HFF-Myc (cell line): ENCODE measurements at regions not wholly inside any gene's neighbourhood (a gene's known extent, or its start where the extent isn't known, plus 50 kb on each side); places are given as distances from the start of the nearest gene placed in this dataset.

Experiments used
- DNase-seq: peaks from one replicate; pipeline ENCODE4 v3.0.0-alpha.2; 2011; ENCODE audit warnings: low read depth; ENCODE audit errors: extremely low read depth
- H3K4me3 ChIP-seq: replicated peaks from 2 replicates; pipeline ENCODE4 v1.5.1; 2011; ENCODE audit warnings: low read depth, mild to moderate bottlenecking, control low read depth, low read length
- CTCF ChIP-seq: IDR thresholded peaks from 2 replicates; pipeline ENCODE4 v1.5.1; 2012; ENCODE audit warnings: mild to moderate bottlenecking, low read depth, low read length, control low read depth; ENCODE audit errors: missing control alignments

- DNase-seq = no peak
These were observed 60.4 kb upstream of the POLG start for GRCh38 chr15:89395031-89395430.

GRCh38 chr15:89393056-89393455, 58.4 kb upstream of the POLG start:
- H3K4me3 ChIP-seq = no peak overlapping the region
- TF ChIP-seq CTCF = no peak
- DNase-seq = no peak

More at GRCh38 chr15:89395031-89395430, 60.4 kb upstream of the POLG start:
- H3K4me3 ChIP-seq = no peak overlapping the region
- TF ChIP-seq CTCF = no peak

- DNase-seq = no peak
- no peak for TF ChIP-seq CTCF
- H3K4me3 ChIP-seq = no peak overlapping the region
These were observed 57.1 kb upstream of the POLG start for GRCh38 chr15:89391685-89392257.

GRCh38 chr15:89389841-89390603, 55.4 kb upstream of the POLG start:
- no peak for TF ChIP-seq CTCF

GRCh38 chr15:89387140-89387903, 52.7 kb upstream of the POLG start:
- no peak for DNase-seq
- no peak for TF ChIP-seq CTCF
- H3K4me3 ChIP-seq = no peak overlapping the region

More at GRCh38 chr15:89389841-89390603, 55.4 kb upstream of the POLG start:
- H3K4me3 ChIP-seq = no peak overlapping the region
- DNase-seq = no peak

GRCh38 chr15:89385596-89386331, 51.1 kb upstream of the POLG start:
- no peak overlapping the region for H3K4me3 ChIP-seq
- no peak for TF ChIP-seq CTCF
- no peak for DNase-seq
